ENCODE measurements at regions not wholly inside any gene's neighbourhood (a gene's known extent, or its start where the extent isn't known, plus 50 kb on each side); places are given as distances from the start of the nearest gene placed in this dataset.

GRCh38 chr3:173273838-173274237 is 123.7 kb upstream of the NLGN1 start:
- Histone ChIP-seq H3K4me1 (replicated peaks; ENCODE audit: insufficient read depth) (no peaks in the 10 kb centered on the region), H3K27me3 (ENCODE audit: insufficient read depth, low read depth) (no peaks in the 10 kb centered on the region), H3K27ac (no peak overlapping the region), H3K4me3 (no peak overlapping the region), H3K79me2 (ENCODE audit: low read depth) (no peaks in the 10 kb centered on the region), H3K4me2 (no peak overlapping the region), H2AFZ (no peak overlapping the region), H4K20me1 (ENCODE audit: insufficient read depth) (no peaks in the 10 kb centered on the region), H3K9me2 (ENCODE audit: insufficient read depth) (no peaks in the 10 kb centered on the region), H3K9me3 (ENCODE audit: insufficient read depth, low read depth) (no peaks in the 10 kb centered on the region), H3K36me3 (ENCODE audit: low read depth) (no peaks in the 10 kb centered on the region), H3F3A (ENCODE audit: insufficient read depth, low read depth) (no peaks in the 10 kb centered on the region)
- POLR2A ChIA-PET (ENCODE audit: unreplicated experiment): no interaction called here
- DNase-seq: no peak
- BruUV-seq (replicated peaks): no TSS peak
- no peak for TF ChIP-seq EZH2 (IDR thresholded peaks at IDR 0.05; ENCODE audit: low read depth)
- TF ChIP-seq CTCF (conservative IDR thresholded peaks at IDR 0.05): no peak
- CTCF ChIA-PET: no interaction called here
- intact Hi-C loops (cut with micrococcal nuclease; ENCODE audit: unreplicated experiment): no loop called here

- H3K4me1 ChIP-seq (replicated peaks; ENCODE audit: insufficient read depth): no peaks in the 10 kb centered on the region
- H3K4me2 ChIP-seq: no peak overlapping the region
- no peak overlapping the region for H3K4me3 ChIP-seq
- H4K20me1 ChIP-seq (ENCODE audit: insufficient read depth): no peaks in the 10 kb centered on the region
- CTCF ChIA-PET: no interaction called here
- intact Hi-C loops (cut with micrococcal nuclease; ENCODE audit: unreplicated experiment): no loop called here
- no peaks in the 10 kb centered on the region for H3F3A ChIP-seq (ENCODE audit: insufficient read depth, low read depth)
- TF ChIP-seq CTCF (conservative IDR thresholded peaks at IDR 0.05) (no peak), EZH2 (IDR thresholded peaks at IDR 0.05; ENCODE audit: low read depth) (no peak)
- no peaks in the 10 kb centered on the region for H3K9me2 ChIP-seq (ENCODE audit: insufficient read depth)
- H2AFZ ChIP-seq: no peak overlapping the region
- no TSS peak for BruUV-seq (replicated peaks)
- H3K27ac ChIP-seq: no peak overlapping the region
- H3K36me3 ChIP-seq (ENCODE audit: low read depth): no peaks in the 10 kb centered on the region
- no peaks in the 10 kb centered on the region for H3K79me2 ChIP-seq (ENCODE audit: low read depth)
- POLR2A ChIA-PET (ENCODE audit: unreplicated experiment): no interaction called here
- no peaks in the 10 kb centered on the region for H3K9me3 ChIP-seq (ENCODE audit: insufficient read depth, low read depth)
- no peaks in the 10 kb centered on the region for H3K27me3 ChIP-seq (ENCODE audit: insufficient read depth, low read depth)
- DNase-seq: no peak
Measured at GRCh38 chr3:173268781-173269180, 127.7 kb upstream of the SPATA16 start.

- no TSS peak for BruUV-seq (replicated peaks)
- H3K9me2 ChIP-seq (ENCODE audit: insufficient read depth): no peaks in the 10 kb centered on the region
- H3K9me3 ChIP-seq (ENCODE audit: insufficient read depth, low read depth): no peaks in the 10 kb centered on the region
- H3K4me2 ChIP-seq: no peak overlapping the region
- ChIA-PET POLR2A (ENCODE audit: unreplicated experiment) (no interaction called here), CTCF (no interaction called here)
- no peaks in the 10 kb centered on the region for H4K20me1 ChIP-seq (ENCODE audit: insufficient read depth)
- H3K79me2 ChIP-seq (ENCODE audit: low read depth): no peaks in the 10 kb centered on the region
- no peak overlapping the region for H2AFZ ChIP-seq
- TF ChIP-seq CTCF (conservative IDR thresholded peaks at IDR 0.05) (no peak), EZH2 (IDR thresholded peaks at IDR 0.05; ENCODE audit: low read depth) (no peak)
- intact Hi-C loops (cut with micrococcal nuclease; ENCODE audit: unreplicated experiment): no loop called here
- no peak for DNase-seq
- H3F3A ChIP-seq (ENCODE audit: insufficient read depth, low read depth): no peaks in the 10 kb centered on the region
- H3K27ac ChIP-seq: no peak overlapping the region
- H3K36me3 ChIP-seq (ENCODE audit: low read depth): no peaks in the 10 kb centered on the region
- no peaks in the 10 kb centered on the region for H3K4me1 ChIP-seq (replicated peaks; ENCODE audit: insufficient read depth)
- H3K27me3 ChIP-seq (ENCODE audit: insufficient read depth, low read depth): no peaks in the 10 kb centered on the region
- H3K4me3 ChIP-seq: no peak overlapping the region
Measured at GRCh38 chr3:173267716-173268115, 126.7 kb upstream of the SPATA16 start.
